CD14-positive monocyte (primary cell): ENCODE measurements at regions not wholly inside any gene's neighbourhood (a gene's known extent, or its start where the extent isn't known, plus 50 kb on each side); places are given as distances from the start of the nearest gene placed in this dataset.
"Not testable (repeated sequence)": the region's sequence is repeated elsewhere in the genome, so short reads cannot be mapped to it uniquely, and the experiment has no call there.

ENCODE experiments used
- DNase-seq, 3 donors: peaks; one replicate each; pipeline ENCODE4 v3.0.0-alpha.2; 2011 to 2022
- H2AFZ ChIP-seq: 2 replicates; pipeline ENCODE4 v1.6.0; 2012; ENCODE audit warnings: mild to moderate bottlenecking, low read depth, low read length, inconsistent platforms; ENCODE audit not compliant: insufficient read depth, poor library complexity, severe bottlenecking
- H3K27ac ChIP-seq, 2 donors: 1 replicate in 1 of 2; 2 replicates in 1 of 2; pipeline ENCODE4 v1.5.1; 2012 to 2013; ENCODE audit warnings: low read length in 2 of 2, control low read depth in 1 of 2, inconsistent platforms in 1 of 2, low read depth in 1 of 2, mild to moderate bottlenecking in 1 of 2
- H3K27me3 ChIP-seq, 2 donors: one replicate each; pipeline versions ENCODE4 v1.6.0 to v1.6.1; 2011 to 2013; ENCODE audit warnings: low read length in 2 of 2; ENCODE audit not compliant: control insufficient read depth in 2 of 2, insufficient read depth in 2 of 2
- H3K36me3 ChIP-seq, 2 donors: replicated peaks in 1 of 2; 1 replicate in 1 of 2; 2 replicates in 1 of 2; pipeline versions ENCODE4 v1.5.1 to v1.6.1; 2012 to 2013; ENCODE audit warnings: low read length in 2 of 2, control low read depth in 1 of 2, inconsistent platforms in 1 of 2, mild to moderate bottlenecking in 1 of 2; ENCODE audit not compliant: insufficient read depth in 2 of 2, control insufficient read depth in 1 of 2
- H3K4me1 ChIP-seq, 2 donors: 1 replicate in 1 of 2; 2 replicates in 1 of 2; pipeline versions ENCODE4 v1.5.1 to v1.6.1; 2012 to 2013; ENCODE audit warnings: low read length in 2 of 2, control low read depth in 1 of 2, inconsistent platforms in 1 of 2, mild to moderate bottlenecking in 1 of 2, moderate library complexity in 1 of 2; ENCODE audit not compliant: insufficient read depth in 2 of 2, control insufficient read depth in 1 of 2
- H3K4me2 ChIP-seq: replicated peaks from 2 replicates; pipeline ENCODE3; 2012; ENCODE audit warnings: low read length, moderate library complexity, mild to moderate bottlenecking; ENCODE audit not compliant: poor library complexity, severe bottlenecking; ENCODE audit errors: extremely low read depth
- H3K4me3 ChIP-seq, 3 experiments: fragments of 200-600 bp in 1 of 3; sonication (generic) in 1 of 3; replicated peaks in 1 of 3; 1 replicate in 2 of 3; 2 replicates in 1 of 3; pipeline ENCODE4 v1.5.1; 2011 to 2013; ENCODE audit warnings: low read length in 3 of 3, mild to moderate bottlenecking in 3 of 3, control low read depth in 2 of 3, low read depth in 2 of 3, inconsistent platforms in 1 of 3, moderate library complexity in 1 of 3
- H3K79me2 ChIP-seq: 2 replicates; pipeline ENCODE4 v1.6.0; 2012; ENCODE audit warnings: mild to moderate bottlenecking, control low read depth, inconsistent platforms, low read length, moderate library complexity; ENCODE audit not compliant: insufficient read depth
- H3K9ac ChIP-seq: 2 replicates; pipeline ENCODE4 v1.6.0; 2017; ENCODE audit warnings: low read length, mild to moderate bottlenecking; ENCODE audit not compliant: insufficient read depth, poor library complexity, severe bottlenecking
- H3K9me3 ChIP-seq, 2 donors: replicated peaks in 1 of 2; 1 replicate in 1 of 2; 2 replicates in 1 of 2; pipeline versions ENCODE4 v1.5.1 to v1.6.1; 2012 to 2013; ENCODE audit warnings: low read length in 2 of 2, control low read depth in 1 of 2; ENCODE audit not compliant: control insufficient read depth in 1 of 2, insufficient read depth in 1 of 2
- H4K20me1 ChIP-seq: 2 replicates; pipeline ENCODE4 v1.6.0; 2012; ENCODE audit warnings: mild to moderate bottlenecking, low read length, control low read depth, moderate library complexity; ENCODE audit not compliant: insufficient read depth
- H3K27ac Mint-ChIP-seq, 7 donors: one replicate each; pipeline ENCODE4 v1.8.0; 2020; ENCODE audit warnings: mild to moderate bottlenecking in 7 of 7, mixed read lengths in 7 of 7, moderate library complexity in 6 of 7, inconsistent platforms in 2 of 7
- H3K27me3 Mint-ChIP-seq, 3 donors: one replicate each; pipeline ENCODE4 v1.8.0; 2021 to 2022; ENCODE audit warnings: low read depth in 3 of 3, mild to moderate bottlenecking in 3 of 3, mixed read lengths in 3 of 3, moderate library complexity in 3 of 3, inconsistent platforms in 1 of 3
- H3K36me3 Mint-ChIP-seq, 2 donors: one replicate each; pipeline ENCODE4 v1.8.0; 2020; ENCODE audit warnings: mixed read lengths in 2 of 2, inconsistent platforms in 1 of 2, mild to moderate bottlenecking in 1 of 2
- H3K4me1 Mint-ChIP-seq: one replicate; pipeline ENCODE4 v1.8.0; 2020; ENCODE audit warnings: mild to moderate bottlenecking, mixed read lengths
- H3K4me3 Mint-ChIP-seq, 2 donors: one replicate each; pipeline ENCODE4 v1.8.0; 2020; ENCODE audit warnings: mild to moderate bottlenecking in 2 of 2, mixed read lengths in 2 of 2, moderate library complexity in 1 of 2
- H3K9me3 Mint-ChIP-seq, 7 donors: one replicate each; pipeline ENCODE4 v1.8.0; 2020 to 2022; ENCODE audit warnings: mixed read lengths in 7 of 7, mild to moderate bottlenecking in 6 of 7, moderate library complexity in 6 of 7, inconsistent platforms in 2 of 7
- CTCF ChIP-seq: fragments of 200-600 bp; IDR thresholded peaks from one replicate; pipeline ENCODE4 v1.8.0; 2022; ENCODE audit warnings: antibody characterized with exemption, mild to moderate bottlenecking
- WGBS: methylation state at CpG from one replicate; pipeline ENCODE4 v1.1.5; 2013; ENCODE audit warnings: missing lambda C conversion rate; ENCODE audit not compliant: insufficient coverage; 5-methylcytosine and 5-hydroxymethylcytosine counted together
- intact Hi-C, 2 donors: fragments of 100-400 bp; cut with micrococcal nuclease; formaldehyde crosslinking; loops; one replicate each; pipeline versions ENCODE4 v1.15.0 to v1.15.1; 2023

GRCh38 chr11:22930816-22931594, 70.7 kb upstream of the CCDC179 start:
- no peak for DNase-seq
- Histone ChIP-seq H3K36me3 (no peaks in the 10 kb centered on the region), H3K27me3 (no peaks in the 10 kb centered on the region), H3K4me1 (no peaks in the 10 kb centered on the region), H3K27ac (no peak overlapping the region), H3K9ac (no peak overlapping the region), H3K4me3 (no peak overlapping the region), H3K4me2 (no peak overlapping the region), H3K9me3 (peaks cover 0 to 3% of the 10 kb centered on the region in 2 donors), H4K20me1 (no peaks in the 10 kb centered on the region), H2AFZ (no peak overlapping the region), H3K79me2 (no peaks in the 10 kb centered on the region)
- no peaks in the 10 kb centered on the region for H3K4me1 Mint-ChIP-seq
- intact Hi-C loops: no loop called here
- no peak for TF ChIP-seq CTCF
- H3K27me3 Mint-ChIP-seq: no peaks in the 10 kb centered on the region
- H3K27ac Mint-ChIP-seq: no peak overlapping the region
- H3K4me3 Mint-ChIP-seq: no peak overlapping the region
- WGBS: 83% methylated on average over 1 of the region's 5 CpGs
- peaks cover 0 to 8% (median 0%) of the 10 kb centered on the region in 7 donors for H3K9me3 Mint-ChIP-seq
- no peaks in the 10 kb centered on the region for H3K36me3 Mint-ChIP-seq

- no peak overlapping the region for H3K27ac ChIP-seq
- intact Hi-C loops: no loop called here
- H2AFZ ChIP-seq: no peak overlapping the region
- H3K4me3 Mint-ChIP-seq: no peak overlapping the region
- H3K4me3 ChIP-seq: no peak overlapping the region
- WGBS: no CpG with 5 or more reads among the region's 1 CpG
- no peaks in the 10 kb centered on the region for H3K27me3 ChIP-seq
- H3K9ac ChIP-seq: no peak overlapping the region
- H3K9me3 Mint-ChIP-seq: peaks cover 2 to 21% (median 7%) of the 10 kb centered on the region in 7 donors
- H3K4me1 ChIP-seq: no peaks in the 10 kb centered on the region
- H3K4me1 Mint-ChIP-seq: no peaks in the 10 kb centered on the region
- H3K36me3 Mint-ChIP-seq: no peaks in the 10 kb centered on the region
- no peaks in the 10 kb centered on the region for H3K36me3 ChIP-seq
- no peak for DNase-seq
- no peaks in the 10 kb centered on the region for H3K27me3 Mint-ChIP-seq
- H4K20me1 ChIP-seq: no peaks in the 10 kb centered on the region
- H3K4me2 ChIP-seq: no peak overlapping the region
- no peaks in the 10 kb centered on the region for H3K79me2 ChIP-seq
- H3K9me3 ChIP-seq: peaks cover 0 to 11% of the 10 kb centered on the region in 2 donors
- no peak for TF ChIP-seq CTCF
- H3K27ac Mint-ChIP-seq: no peak overlapping the region
Measured at GRCh38 chr11:22938691-22939090, 78.4 kb upstream of the CCDC179 start.

GRCh38 chr11:22941544-22941943, 81.3 kb upstream of the CCDC179 start:
- H3K36me3 Mint-ChIP-seq, H3K36me3 ChIP-seq, H3K9ac ChIP-seq, H3K27me3 Mint-ChIP-seq, H3K4me1 Mint-ChIP-seq, H3K79me2 ChIP-seq, H4K20me1 ChIP-seq, H3K4me3 Mint-ChIP-seq, H3K4me1 ChIP-seq, H2AFZ ChIP-seq, H3K27me3 ChIP-seq, intact Hi-C loops, H3K27ac ChIP-seq, H3K9me3 ChIP-seq, H3K4me3 ChIP-seq, H3K27ac Mint-ChIP-seq, H3K4me2 ChIP-seq, DNase-seq: not testable (repeated sequence)
- 94% methylated on average over 2 of the region's 3 CpGs for WGBS
- H3K9me3 Mint-ChIP-seq: peaks cover 1 to 15% (median 7%) of the 10 kb centered on the region in 7 donors
